HG02938 (cell line): ENCODE measurements at regions not wholly inside any gene's neighbourhood (a gene's known extent, or its start where the extent isn't known, plus 50 kb on each side); places are given as distances from the start of the nearest gene placed in this dataset.
A peak's percentile ranks its signal among the peaks of the same experiment; 100 is the strongest.
"Not testable (repeated sequence)": the region's sequence is repeated elsewhere in the genome, so short reads cannot be mapped to it uniquely, and the experiment has no call there.

Experiments used
- ATAC-seq: cut with Tn5 transposase; IDR thresholded peaks from one replicate; pipeline ENCODE4 v1.9.1; 2021; ENCODE audit warnings: mild to moderate bottlenecking, moderate library complexity; ENCODE audit not compliant: unreplicated experiment

DNA sequence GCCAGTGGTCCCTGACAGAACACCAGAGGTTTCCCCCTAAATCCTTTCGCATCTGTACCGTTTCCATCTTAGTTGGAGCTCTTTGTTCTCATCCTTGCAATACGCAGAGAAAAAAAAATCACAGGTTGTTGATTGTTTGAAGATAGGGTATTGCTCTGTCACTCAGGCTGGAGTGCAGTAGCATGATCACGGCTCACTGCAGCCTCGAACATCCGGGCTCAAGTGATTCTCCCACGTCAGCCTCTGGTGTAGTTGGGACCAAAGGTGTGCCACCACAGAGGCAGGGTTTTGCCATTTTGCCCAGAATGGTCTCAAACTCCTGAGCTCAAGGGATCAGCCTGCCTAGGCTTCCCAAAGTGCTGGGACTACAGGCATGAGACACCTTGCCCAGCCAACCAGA lies 185.9 kb downstream of the FAM72C start:
- ATAC-seq = not testable (repeated sequence)

- ATAC-seq = not testable (repeated sequence)
Measured at GRCh38 chr1:143784239-143784882, 187.4 kb downstream of the FAM72C start.

GRCh38 chr1:143778178-143778577 lies 193.6 kb downstream of the FAM72C start:
- not testable (repeated sequence) for ATAC-seq

DNA sequence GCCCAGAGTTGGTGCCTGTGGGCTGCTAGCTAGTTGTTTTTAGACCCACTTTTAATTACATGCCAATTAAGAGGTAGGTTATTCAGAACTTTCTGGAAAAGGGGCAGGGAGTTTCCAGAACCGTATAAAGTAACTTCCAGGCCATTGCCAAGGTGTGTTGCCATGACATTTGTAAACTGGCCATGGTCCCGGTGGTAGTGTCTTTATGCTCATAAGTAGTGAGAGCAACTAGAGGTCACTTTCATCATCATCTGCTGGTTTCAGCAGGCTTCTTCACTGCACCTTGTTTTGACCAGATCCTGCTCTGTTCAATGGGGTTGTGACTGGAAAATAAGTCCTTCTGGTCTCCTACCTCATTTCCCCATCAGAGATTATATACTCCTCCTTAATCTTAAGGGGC lies 207.0 kb downstream of the FAM72C start:
- ATAC-seq = not testable (repeated sequence)

DNA sequence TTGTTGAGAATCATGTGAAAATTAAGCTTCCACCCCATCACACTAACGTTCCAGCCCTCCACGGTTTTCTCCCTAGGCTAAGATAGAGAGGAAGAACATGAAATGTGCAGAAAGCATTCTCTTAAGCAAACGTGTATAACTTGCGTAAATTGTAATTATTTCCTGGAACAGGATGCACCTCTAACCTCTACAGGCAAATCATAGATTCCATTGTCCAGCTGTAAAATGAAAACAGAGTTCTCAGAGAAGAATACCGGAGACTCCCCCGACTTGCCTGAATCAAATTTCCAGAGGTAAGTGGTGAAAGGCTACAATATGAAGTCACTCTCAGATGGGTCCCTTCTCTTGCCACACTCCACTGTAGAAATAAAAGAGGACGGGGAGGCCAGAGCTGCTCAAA lies 211.4 kb downstream of the FAM72C start:
- ATAC-seq = not testable (repeated sequence)

DNA sequence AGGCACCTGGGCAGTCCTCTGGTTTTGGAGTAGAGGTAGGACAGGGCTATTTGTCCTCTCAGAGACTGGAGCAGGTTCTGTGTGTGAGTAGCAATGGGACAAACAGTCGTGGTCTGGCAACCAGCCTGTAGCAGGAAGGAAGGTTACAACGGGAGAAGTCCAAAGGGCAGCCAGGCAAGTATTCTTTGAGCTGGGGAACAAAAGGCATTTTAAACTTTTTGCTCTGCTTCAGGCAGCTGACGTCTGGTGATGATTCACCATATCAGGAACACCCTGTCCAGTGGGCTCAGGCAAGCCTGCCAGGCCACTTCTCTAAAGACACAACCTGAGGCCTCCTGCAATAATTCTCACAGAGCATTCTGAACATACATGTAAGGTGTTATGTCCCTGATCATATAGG lies 215.8 kb downstream of the FAM72C start:
- not testable (repeated sequence) for ATAC-seq

DNA sequence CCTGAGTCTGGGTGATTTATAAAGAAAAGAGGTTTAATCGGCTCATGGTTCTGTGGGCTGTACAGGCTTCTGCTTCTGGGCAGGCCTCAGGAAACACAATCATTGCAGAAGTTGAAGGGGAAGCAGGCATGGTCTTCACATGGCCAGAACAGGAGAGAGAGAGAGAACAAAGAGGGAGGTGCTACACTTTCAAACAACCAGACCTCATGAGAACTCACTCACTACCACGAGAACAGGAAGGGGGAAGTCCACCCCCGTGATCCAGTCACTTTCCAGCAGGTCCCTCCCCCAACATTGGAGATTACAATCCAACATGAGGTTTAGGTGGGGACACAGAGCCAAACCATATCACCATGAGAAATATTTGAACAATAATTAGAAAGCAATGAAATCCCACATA lies 222.9 kb downstream of the FAM72C start:
- no peak for ATAC-seq

DNA sequence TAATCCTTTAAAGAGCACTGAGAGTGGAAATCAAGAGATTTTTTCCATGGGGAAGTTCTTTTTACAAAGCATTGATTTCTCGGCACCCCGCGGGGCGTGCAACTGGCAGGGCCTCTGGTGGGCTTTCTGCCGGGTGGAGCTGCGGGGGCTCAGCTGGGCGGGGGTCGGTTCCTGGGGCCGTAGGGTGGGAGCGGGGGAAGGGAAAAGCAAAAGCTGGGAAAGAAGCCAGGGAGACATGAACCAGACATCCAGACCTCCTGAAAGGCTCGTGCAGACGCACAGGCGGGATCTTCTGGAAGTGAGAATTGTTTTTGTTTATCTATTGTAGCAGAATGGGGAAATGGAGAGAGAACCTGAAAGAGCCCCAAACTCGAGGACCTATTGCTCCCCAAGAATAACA lies 235.2 kb downstream of the FAM72C start:
- ATAC-seq = no peak

DNA sequence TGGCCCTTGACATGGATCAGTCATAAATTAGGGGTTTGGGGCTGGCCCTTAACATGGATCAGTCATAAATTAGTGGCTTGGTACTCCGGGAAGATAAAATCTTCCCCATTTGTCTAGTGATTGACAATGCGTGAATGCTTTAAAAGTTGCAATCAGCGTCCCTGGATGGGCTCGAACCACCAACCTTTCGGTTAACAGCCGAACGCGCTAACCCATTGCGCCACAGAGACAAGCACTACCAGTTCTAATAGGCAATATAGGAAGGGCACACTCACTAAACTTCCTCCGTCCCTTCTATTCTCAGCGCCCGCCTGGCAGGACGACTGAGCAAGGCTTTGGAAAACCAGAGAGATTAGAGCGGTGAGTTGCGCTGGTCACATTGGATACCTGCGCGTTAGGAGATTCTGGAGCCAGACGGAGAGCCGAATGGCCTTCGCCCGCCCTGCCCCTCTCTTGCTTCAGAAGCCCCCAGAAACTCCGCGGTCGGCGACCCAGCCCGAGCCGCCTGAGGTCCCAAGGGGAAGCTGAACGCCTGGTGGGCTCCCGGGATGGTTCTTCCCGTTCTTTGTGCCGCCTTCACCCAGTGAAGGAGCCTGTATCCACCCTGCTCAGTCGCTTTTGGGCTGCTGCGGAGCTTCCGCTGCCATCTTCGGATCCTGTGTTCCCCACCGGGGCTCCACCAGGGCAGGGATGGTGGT lies 235.9 kb downstream of the FAM72C start:
- ATAC-seq = no peak

DNA sequence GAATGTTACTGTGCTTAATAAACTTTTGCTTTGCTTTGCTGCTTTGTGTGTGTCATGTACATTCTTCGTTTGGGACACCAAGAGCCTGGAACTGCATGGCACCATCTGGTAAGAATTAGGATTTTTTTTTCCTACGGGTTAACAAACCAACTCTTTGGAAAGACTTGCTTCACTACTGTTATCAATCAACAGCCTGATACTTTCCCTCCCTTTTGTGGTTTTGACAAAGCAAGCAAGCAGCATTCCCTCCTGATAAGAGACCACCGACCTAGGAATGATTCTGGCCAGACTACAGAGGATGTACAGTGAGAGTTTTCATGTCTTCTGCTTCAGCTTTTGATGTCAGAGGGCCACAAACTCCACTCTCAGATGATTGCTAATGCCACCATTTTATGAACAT lies 237.5 kb downstream of the FAM72C start:
- not testable (repeated sequence) for ATAC-seq

DNA sequence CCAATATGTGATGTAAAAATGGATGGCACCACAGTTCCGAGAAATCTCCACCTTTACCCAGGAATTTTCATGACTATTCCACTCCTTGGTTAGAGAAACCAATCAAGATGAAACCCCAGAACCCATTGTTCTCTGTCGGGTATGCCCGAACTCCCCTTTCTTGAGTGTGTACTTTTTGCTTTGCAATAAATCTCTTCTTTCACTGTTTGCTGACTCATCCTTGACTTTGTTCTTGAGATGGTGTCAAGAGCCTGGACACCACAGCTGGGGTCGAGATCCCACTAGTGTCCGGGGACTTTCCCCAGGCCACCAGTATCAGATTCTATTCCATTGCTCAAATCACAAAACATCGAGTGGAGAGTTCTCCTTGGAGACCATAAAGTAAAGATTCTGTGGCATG lies 240.9 kb downstream of the FAM72C start:
- not testable (repeated sequence) for ATAC-seq

GRCh38 chr1:143729449-143730111 lies 242.2 kb downstream of the FAM72C start:
- peak; percentile 44 for ATAC-seq

- ATAC-seq = peak; percentile 88
Measured at GRCh38 chr1:143728802-143729448, 242.9 kb downstream of the FAM72C start.

DNA sequence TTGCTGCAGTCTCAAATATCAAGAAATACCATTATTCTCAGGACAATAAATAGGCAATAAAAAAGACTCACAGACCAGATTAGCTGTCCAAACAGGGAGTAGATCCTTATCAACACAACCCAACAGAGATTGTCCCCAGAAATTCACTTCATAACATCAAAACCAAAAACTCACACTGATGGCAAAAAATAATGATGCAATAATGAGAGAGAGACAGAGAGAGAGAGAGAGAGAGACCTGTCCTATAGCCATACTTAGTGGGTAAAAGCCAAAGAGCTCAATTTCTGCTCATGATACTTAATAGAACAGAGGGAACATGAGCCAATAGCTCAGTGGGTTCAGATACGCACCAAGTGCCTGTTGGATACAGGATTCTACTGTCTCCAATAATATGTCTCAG lies 244.5 kb downstream of the FAM72C start:
- no peak for ATAC-seq

GRCh38 chr1:143721024-143721373 lies 250.8 kb downstream of the FAM72C start:
- ATAC-seq = no peak

- ATAC-seq = no peak
Measured at GRCh38 chr1:143720087-143721023, 251.4 kb downstream of the FAM72C start.

DNA sequence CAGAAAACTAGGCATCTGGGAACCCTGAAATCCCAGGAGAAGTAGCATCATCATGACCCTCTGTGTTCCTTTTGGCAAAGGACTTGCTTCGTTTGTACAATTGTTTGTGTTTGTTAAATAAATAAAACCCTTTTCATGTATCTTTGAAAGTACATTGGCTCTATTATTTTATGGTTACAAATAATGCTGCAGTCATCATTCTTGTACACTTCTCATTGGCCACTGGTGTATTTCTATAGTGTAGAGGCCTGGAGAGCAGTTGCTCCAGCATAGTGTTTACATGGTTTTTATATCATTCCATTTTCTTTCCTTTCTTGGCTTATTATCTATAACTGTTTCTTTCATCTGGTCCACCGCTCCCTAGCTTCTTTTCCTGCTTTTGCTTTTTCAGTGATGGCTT lies 253.3 kb downstream of the FAM72C start:
- ATAC-seq = no peak

DNA sequence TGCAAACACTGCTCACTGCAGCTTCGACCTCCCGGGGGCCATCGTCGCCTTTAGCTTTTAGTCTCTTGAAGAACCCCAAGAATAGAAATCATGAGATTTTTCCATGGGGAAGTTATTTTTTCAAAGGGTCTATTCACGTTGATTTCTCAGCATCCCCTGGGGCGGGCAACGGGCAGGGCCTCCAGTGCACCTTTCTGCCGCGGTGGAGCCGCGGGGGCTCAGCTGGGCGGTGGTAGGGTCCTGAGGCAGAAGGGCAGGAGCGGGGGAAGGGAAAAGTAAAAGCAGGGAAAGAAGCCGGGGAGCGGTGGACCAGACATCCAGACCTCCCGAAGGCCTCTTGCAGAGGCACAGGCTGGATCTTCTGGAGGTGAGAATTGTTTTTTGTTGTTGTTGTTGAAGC lies 253.8 kb downstream of the FAM72C start:
- no peak for ATAC-seq

- no peak for ATAC-seq
Measured at GRCh38 chr1:143717434-143717833, 254.4 kb downstream of the FAM72C start.

GRCh38 chr1:143714913-143715312 lies 256.9 kb downstream of the FAM72C start:
- ATAC-seq = not testable (repeated sequence)
